Hepatocyte (in vitro differentiated cells): ENCODE measurements at regions not wholly inside any gene's neighbourhood (a gene's known extent, or its start where the extent isn't known, plus 50 kb on each side); places are given as distances from the start of the nearest gene placed in this dataset.

Experiments used
- DNase-seq: peaks from one replicate; pipeline ENCODE4 v3.0.0-alpha.2; 2016; ENCODE audit warnings: low spot score
- H2AFZ ChIP-seq: fragments of 200-600 bp; sonication (generic); 2 replicates; pipeline ENCODE4 v1.6.0; 2016; ENCODE audit warnings: antibody characterized with exemption, mild to moderate bottlenecking
- H3K27ac ChIP-seq: fragments of 200-600 bp; sonication (generic); 2 replicates; pipeline ENCODE4 v1.5.1; 2016; ENCODE audit warnings: mild to moderate bottlenecking
- H3K27me3 ChIP-seq: fragments of 200-600 bp; sonication (generic); 2 replicates; pipeline ENCODE4 v1.6.1; 2016
- H3K36me3 ChIP-seq: fragments of 200-600 bp; sonication (generic); replicated peaks from 2 replicates; pipeline ENCODE4 v1.5.1; 2016; ENCODE audit warnings: low read depth; ENCODE audit not compliant: insufficient read depth
- H3K4me1 ChIP-seq: fragments of 200-600 bp; sonication (generic); 2 replicates; pipeline ENCODE4 v1.5.1; 2016; ENCODE audit warnings: mild to moderate bottlenecking, moderate library complexity; ENCODE audit not compliant: insufficient read depth
- H3K4me2 ChIP-seq: fragments of 200-600 bp; sonication (generic); 2 replicates; pipeline ENCODE4 v1.6.0; 2016
- H3K4me3 ChIP-seq: fragments of 200-600 bp; sonication (generic); 2 replicates; pipeline ENCODE4 v1.5.1; 2016; ENCODE audit warnings: mild to moderate bottlenecking
- H3K79me2 ChIP-seq: fragments of 200-600 bp; sonication (generic); 2 replicates; pipeline ENCODE4 v1.6.0; 2017; ENCODE audit warnings: mild to moderate bottlenecking
- H3K9me2 ChIP-seq: fragments of 200-600 bp; sonication (generic); replicated peaks from 2 replicates; pipeline ENCODE4 v1.6.0; 2017; ENCODE audit warnings: mild to moderate bottlenecking; ENCODE audit not compliant: insufficient read depth
- H3K9me3 ChIP-seq: fragments of 200-600 bp; sonication (generic); 2 replicates; pipeline ENCODE4 v1.5.1; 2016; ENCODE audit warnings: low read depth, mild to moderate bottlenecking
- H4K20me1 ChIP-seq: fragments of 200-600 bp; sonication (generic); 2 replicates; pipeline ENCODE4 v1.6.0; 2016; ENCODE audit warnings: mild to moderate bottlenecking; ENCODE audit not compliant: insufficient read depth, poor library complexity, severe bottlenecking
- EZH2 ChIP-seq: fragments of 200-600 bp; sonication (generic); IDR thresholded peaks from 2 replicates; pipeline ENCODE4 v1.6.1; 2016; ENCODE audit warnings: antibody characterized with exemption, mild to moderate bottlenecking, borderline replicate concordance
- EZH2phosphoT487 ChIP-seq: fragments of 200-600 bp; sonication (generic); IDR thresholded peaks from one replicate; pipeline ENCODE4 v1.6.1; 2018; ENCODE audit warnings: antibody characterized with exemption, mild to moderate bottlenecking, low read depth, moderate library complexity; ENCODE audit not compliant: unreplicated experiment, severe bottlenecking
- WGBS: methylation state at CpG from one replicate; pipeline ENCODE4 v1.1.6; 2016; ENCODE audit warnings: low lambda C conversion rate; ENCODE audit errors: missing lambda C conversion rate; 5-methylcytosine and 5-hydroxymethylcytosine counted together
- TF ChIP-seq, protein P1 (sequence below): fragments of 200-600 bp; sonication (generic); IDR thresholded peaks from 2 replicates; pipeline ENCODE4 v1.5.1; 2016; ENCODE audit warnings: antibody characterized with exemption, mild to moderate bottlenecking; ENCODE audit not compliant: poor library complexity

DNA sequence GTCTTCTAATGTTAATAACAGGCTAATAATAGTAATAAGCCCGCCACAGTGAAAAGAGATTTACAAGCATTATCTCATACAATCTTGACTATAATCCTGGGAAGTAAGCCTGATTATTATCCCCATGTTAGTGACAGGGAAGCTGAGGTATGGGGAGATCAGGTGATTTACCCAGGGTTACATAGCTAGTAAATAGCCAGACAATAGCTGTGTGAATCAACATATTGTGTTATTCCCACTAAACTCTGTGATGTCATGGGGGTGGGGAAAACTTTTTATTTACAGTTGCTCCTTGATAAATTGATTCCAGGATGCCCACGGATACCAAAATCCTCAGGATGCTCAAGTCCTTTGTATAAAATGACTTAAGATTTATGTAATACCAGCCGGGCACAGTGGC lies 181.9 kb downstream of the LMO4 start:
- WGBS = 84% methylated on average over 3 of the region's 3 CpGs
- Histone ChIP-seq H3K27me3 (no peaks in the 10 kb centered on the region), H2AFZ (no peak overlapping the region), H3K4me1 (no peaks in the 10 kb centered on the region), H3K27ac (no peak overlapping the region), H4K20me1 (no peaks in the 10 kb centered on the region), H3K9me2 (no peaks in the 10 kb centered on the region), H3K79me2 (no peaks in the 10 kb centered on the region), H3K9me3 (no peaks in the 10 kb centered on the region), H3K4me2 (no peak overlapping the region), H3K4me3 (no peak overlapping the region), H3K36me3 (no peaks in the 10 kb centered on the region)
- DNase-seq = no peak
- TF ChIP-seq, protein P1, sequence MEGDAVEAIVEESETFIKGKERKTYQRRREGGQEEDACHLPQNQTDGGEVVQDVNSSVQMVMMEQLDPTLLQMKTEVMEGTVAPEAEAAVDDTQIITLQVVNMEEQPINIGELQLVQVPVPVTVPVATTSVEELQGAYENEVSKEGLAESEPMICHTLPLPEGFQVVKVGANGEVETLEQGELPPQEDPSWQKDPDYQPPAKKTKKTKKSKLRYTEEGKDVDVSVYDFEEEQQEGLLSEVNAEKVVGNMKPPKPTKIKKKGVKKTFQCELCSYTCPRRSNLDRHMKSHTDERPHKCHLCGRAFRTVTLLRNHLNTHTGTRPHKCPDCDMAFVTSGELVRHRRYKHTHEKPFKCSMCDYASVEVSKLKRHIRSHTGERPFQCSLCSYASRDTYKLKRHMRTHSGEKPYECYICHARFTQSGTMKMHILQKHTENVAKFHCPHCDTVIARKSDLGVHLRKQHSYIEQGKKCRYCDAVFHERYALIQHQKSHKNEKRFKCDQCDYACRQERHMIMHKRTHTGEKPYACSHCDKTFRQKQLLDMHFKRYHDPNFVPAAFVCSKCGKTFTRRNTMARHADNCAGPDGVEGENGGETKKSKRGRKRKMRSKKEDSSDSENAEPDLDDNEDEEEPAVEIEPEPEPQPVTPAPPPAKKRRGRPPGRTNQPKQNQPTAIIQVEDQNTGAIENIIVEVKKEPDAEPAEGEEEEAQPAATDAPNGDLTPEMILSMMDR = no peak
- TF ChIP-seq EZH2phosphoT487 = no peak
- no peak for TF ChIP-seq EZH2

DNA sequence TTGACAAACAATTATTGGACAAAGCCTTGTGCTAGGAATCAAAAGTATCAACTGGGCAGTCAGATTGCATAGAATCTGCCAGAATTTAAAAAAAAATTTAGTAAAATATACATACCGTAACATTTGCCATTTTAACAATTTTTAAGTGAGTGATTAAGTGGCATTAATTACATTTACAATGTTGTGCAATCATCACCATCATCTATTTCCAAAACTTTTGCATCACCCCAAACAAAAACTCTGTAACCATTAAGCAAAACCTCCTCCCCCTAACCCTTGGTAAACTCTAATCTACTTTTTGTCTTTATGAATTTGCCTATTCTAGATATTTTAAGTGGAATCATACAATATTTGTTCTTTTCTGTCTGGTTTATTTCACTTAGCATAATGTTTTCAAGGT lies 182.8 kb downstream of the LMO4 start:
- H3K79me2 ChIP-seq = no peaks in the 10 kb centered on the region
- TF ChIP-seq, protein P1 = no peak
- TF ChIP-seq EZH2phosphoT487 (no peak), EZH2 (no peak)
- no peaks in the 10 kb centered on the region for H3K9me2 ChIP-seq
- no peak overlapping the region for H3K4me2 ChIP-seq
- no peak for DNase-seq
- no peaks in the 10 kb centered on the region for H4K20me1 ChIP-seq
- H3K27me3 ChIP-seq = no peaks in the 10 kb centered on the region
- no peak overlapping the region for H3K27ac ChIP-seq
- H3K4me3 ChIP-seq = no peak overlapping the region
- no peaks in the 10 kb centered on the region for H3K9me3 ChIP-seq
- H2AFZ ChIP-seq = no peak overlapping the region
- H3K4me1 ChIP-seq = no peaks in the 10 kb centered on the region
- H3K36me3 ChIP-seq = no peaks in the 10 kb centered on the region
- WGBS = 96% methylated on average over 1 of the region's 1 CpG

DNA sequence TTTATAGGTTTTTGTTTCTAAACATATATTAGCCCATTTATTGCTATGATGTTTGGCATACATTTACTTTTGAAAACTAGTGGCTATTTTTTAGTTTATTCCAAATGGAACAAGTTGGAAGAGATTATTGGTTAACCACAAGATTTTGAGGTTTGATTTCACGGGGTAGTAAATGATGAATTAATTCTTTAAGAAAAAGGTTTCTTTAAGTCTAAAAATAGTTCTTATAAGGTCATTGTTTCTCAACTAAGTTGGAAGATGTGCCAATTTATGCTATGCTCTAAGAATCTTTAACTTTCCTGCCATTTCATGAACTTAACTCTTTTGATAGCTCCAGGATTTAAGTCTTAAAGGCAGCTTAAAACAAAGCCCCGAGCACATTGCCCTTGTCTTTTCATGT lies 183.8 kb downstream of the LMO4 start:
- H4K20me1 ChIP-seq = no peaks in the 10 kb centered on the region
- H3K4me1 ChIP-seq = no peaks in the 10 kb centered on the region
- H3K27ac ChIP-seq = peak overlapping the region; percentile 38
- H2AFZ ChIP-seq = no peak overlapping the region
- DNase-seq = no peak
- no peak overlapping the region for H3K4me2 ChIP-seq
- no peaks in the 10 kb centered on the region for H3K9me3 ChIP-seq
- no peaks in the 10 kb centered on the region for H3K79me2 ChIP-seq
- H3K4me3 ChIP-seq = no peak overlapping the region
- no peaks in the 10 kb centered on the region for H3K27me3 ChIP-seq
- no peaks in the 10 kb centered on the region for H3K9me2 ChIP-seq
- H3K36me3 ChIP-seq = no peaks in the 10 kb centered on the region
- WGBS = 66% methylated on average over 2 of the region's 2 CpGs
- TF ChIP-seq, protein P1 = no peak
- no peak for TF ChIP-seq EZH2

DNA sequence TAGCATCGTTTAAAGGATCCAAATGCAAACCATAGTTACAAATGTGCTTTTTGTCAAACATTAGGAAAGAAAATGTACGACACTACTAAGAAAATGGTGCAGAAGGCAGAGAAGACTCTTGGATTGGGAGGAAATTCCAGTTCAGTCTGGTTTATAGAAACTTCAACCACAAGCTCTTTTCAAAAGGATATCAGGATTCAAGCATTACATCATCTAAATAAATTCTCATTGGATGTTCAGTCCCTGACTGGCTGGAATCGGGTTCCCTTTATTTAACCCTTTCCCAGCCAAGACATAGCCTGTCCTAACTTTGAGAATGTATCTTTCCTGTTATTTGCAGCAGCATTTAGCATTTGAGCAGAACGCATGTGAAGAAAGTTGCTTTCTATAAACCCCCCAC lies 184.6 kb downstream of the LMO4 start:
- DNase-seq = no peak
- Histone ChIP-seq H3K4me1 (no peaks in the 10 kb centered on the region), H3K4me3 (no peak overlapping the region), H3K36me3 (no peaks in the 10 kb centered on the region), H3K4me2 (no peak overlapping the region), H3K9me3 (no peaks in the 10 kb centered on the region), H3K79me2 (no peaks in the 10 kb centered on the region), H4K20me1 (no peaks in the 10 kb centered on the region), H2AFZ (no peak overlapping the region), H3K9me2 (no peaks in the 10 kb centered on the region), H3K27ac (peak overlapping the region; percentile 38), H3K27me3 (no peaks in the 10 kb centered on the region)
- 54% methylated on average over 4 of the region's 4 CpGs for WGBS
- TF ChIP-seq, protein P1 = no peak
- no peak for TF ChIP-seq EZH2
- TF ChIP-seq EZH2phosphoT487 = no peak
